GM23338 (cell line): ENCODE measurements at regions not wholly inside any gene's neighbourhood (a gene's known extent, or its start where the extent isn't known, plus 50 kb on each side); places are given as distances from the start of the nearest gene placed in this dataset.

Experiments used
- ATAC-seq: fragments of 200-7000 bp; cut with Tn5 transposase; 3 replicates; pipeline ENCODE4 v1.9.1; 2020
- DNase-seq: peaks from one replicate; pipeline ENCODE4 v3.0.0-alpha.2; 2015; ENCODE audit warnings: low spot score
- H2AFZ ChIP-seq: fragments of 200-600 bp; sonication (generic); 2 replicates; pipeline ENCODE4 v1.8.0; 2016; ENCODE audit warnings: antibody characterized with exemption, mild to moderate bottlenecking, moderate library complexity
- H3F3A ChIP-seq: fragments of 200-600 bp; sonication (generic); replicated peaks from 2 replicates; pipeline ENCODE4 v1.8.0; 2017; ENCODE audit warnings: antibody characterized with exemption, mixed run types, low read depth
- H3K27ac ChIP-seq: fragments of 200-600 bp; sonication (generic); 2 replicates; pipeline ENCODE4 v1.6.1; 2016; ENCODE audit warnings: low read depth
- H3K27me3 ChIP-seq: fragments of 200-600 bp; sonication (generic); 2 replicates; pipeline ENCODE4 v1.8.0; 2016; ENCODE audit warnings: mild to moderate bottlenecking, mixed run types, moderate library complexity; ENCODE audit not compliant: insufficient read depth
- H3K36me3 ChIP-seq: fragments of 200-600 bp; sonication (generic); 2 replicates; pipeline ENCODE4 v1.8.0; 2016; ENCODE audit warnings: mild to moderate bottlenecking; ENCODE audit not compliant: insufficient read depth
- H3K4me1 ChIP-seq: fragments of 200-600 bp; sonication (generic); 2 replicates; pipeline ENCODE4 v1.8.0; 2016; ENCODE audit warnings: mild to moderate bottlenecking, moderate library complexity; ENCODE audit not compliant: insufficient read depth
- H3K4me2 ChIP-seq: fragments of 200-600 bp; sonication (generic); 2 replicates; pipeline ENCODE4 v1.7.1; 2017; ENCODE audit warnings: mixed run types
- H3K4me3 ChIP-seq: fragments of 200-600 bp; sonication (generic); 2 replicates; pipeline ENCODE4 v1.6.1; 2016; ENCODE audit warnings: mixed run types
- H3K79me2 ChIP-seq: fragments of 200-600 bp; sonication (generic); replicated peaks from 2 replicates; pipeline ENCODE4 v1.8.0; 2017; ENCODE audit warnings: mild to moderate bottlenecking; ENCODE audit not compliant: insufficient read depth
- H3K9me2 ChIP-seq: fragments of 200-600 bp; sonication (generic); 2 replicates; pipeline ENCODE4 v1.8.0; 2017; ENCODE audit not compliant: insufficient read depth
- H4K20me1 ChIP-seq: fragments of 200-600 bp; sonication (generic); replicated peaks from 2 replicates; pipeline ENCODE4 v1.8.0; 2017; ENCODE audit warnings: mild to moderate bottlenecking; ENCODE audit not compliant: insufficient read depth
- H3K27ac Mint-ChIP-seq: 2 replicates; pipeline ENCODE4 v1.8.0; 2020; ENCODE audit warnings: inconsistent platforms, mild to moderate bottlenecking, moderate library complexity, mixed read lengths
- H3K27me3 Mint-ChIP-seq: 3 replicates; pipeline ENCODE4 v1.8.0; 2022; ENCODE audit warnings: low read depth, mild to moderate bottlenecking, moderate library complexity, mixed read lengths, inconsistent platforms; ENCODE audit not compliant: insufficient read depth, poor library complexity
- H3K36me3 Mint-ChIP-seq: 3 replicates; pipeline ENCODE4 v1.8.0; 2021; ENCODE audit warnings: low read depth, mild to moderate bottlenecking, inconsistent platforms, moderate library complexity, mixed read lengths
- H3K4me1 Mint-ChIP-seq: 3 replicates; pipeline ENCODE4 v1.8.0; 2020; ENCODE audit warnings: mild to moderate bottlenecking, inconsistent platforms, mixed read lengths
- H3K4me3 Mint-ChIP-seq: 3 replicates; pipeline ENCODE4 v1.8.0; 2021; ENCODE audit warnings: moderate library complexity, mild to moderate bottlenecking, inconsistent platforms, mixed read lengths
- H3K9me3 Mint-ChIP-seq: 3 replicates; pipeline ENCODE4 v1.8.0; 2020; ENCODE audit warnings: moderate library complexity, mild to moderate bottlenecking, inconsistent platforms, mixed read lengths
- CREB1 ChIP-seq: fragments of 250-450 bp; sonication (Bioruptor Pico); IDR thresholded peaks from 2 replicates; pipeline ENCODE4 v1.5.0; 2020; ENCODE audit warnings: low read depth, mild to moderate bottlenecking, moderate library complexity
- CTCF ChIP-seq, 2 experiments: fragments of 200-600 bp in 1 of 2; sonication (generic) in 1 of 2; conservative IDR thresholded peaks; 2 replicates each; pipeline versions ENCODE4 v1.5.1 to v1.6.1; 2016 to 2017; ENCODE audit warnings: antibody characterized with exemption in 2 of 2, low read depth in 2 of 2, mild to moderate bottlenecking in 2 of 2, moderate library complexity in 1 of 2
- EZH2 ChIP-seq: fragments of 200-600 bp; sonication (generic); IDR thresholded peaks from one replicate; pipeline ENCODE4 v1.8.0; 2017; ENCODE audit warnings: antibody characterized with exemption, mild to moderate bottlenecking, low read depth; ENCODE audit not compliant: unreplicated experiment
- EZH2phosphoT487 ChIP-seq: fragments of 200-600 bp; sonication (generic); IDR thresholded peaks from one replicate; pipeline ENCODE4 v1.8.1; 2018; ENCODE audit warnings: antibody characterized with exemption; ENCODE audit not compliant: unreplicated experiment
- JUNB ChIP-seq: IDR thresholded peaks from one replicate; pipeline ENCODE4 v1.6.1; 2016; ENCODE audit warnings: antibody characterized with exemption; ENCODE audit not compliant: unreplicated experiment
- NANOG ChIP-seq: IDR thresholded peaks from 2 replicates; pipeline ENCODE4 v1.6.1; 2016; ENCODE audit warnings: antibody characterized with exemption, borderline replicate concordance
- POLR2AphosphoS5 ChIP-seq: IDR thresholded peaks from 2 replicates; pipeline ENCODE4 v1.6.1; 2016; ENCODE audit warnings: antibody characterized with exemption, low read depth
- STAT1 ChIP-seq: IDR thresholded peaks from one replicate; pipeline ENCODE4 v1.6.1; 2016; ENCODE audit warnings: antibody characterized with exemption; ENCODE audit not compliant: unreplicated experiment
- ZNF114 ChIP-seq: fragments of 250-450 bp; sonication (Bioruptor Pico); IDR thresholded peaks from 2 replicates; pipeline ENCODE4 v1.5.0; 2020; ENCODE audit warnings: mild to moderate bottlenecking, moderate library complexity
- ZNF331 ChIP-seq: fragments of 250-450 bp; sonication (Bioruptor Pico); IDR thresholded peaks from 2 replicates; pipeline ENCODE4 v1.5.0; 2020; ENCODE audit warnings: low read depth, mild to moderate bottlenecking, moderate library complexity
- ZNF462 ChIP-seq: fragments of 250-450 bp; sonication (Bioruptor Pico); IDR thresholded peaks from 2 replicates; pipeline ENCODE4 v1.5.0; 2020; ENCODE audit warnings: mild to moderate bottlenecking, moderate library complexity
- TF ChIP-seq, protein P1 (sequence below): IDR thresholded peaks from one replicate; pipeline ENCODE4 v1.6.1; 2018; ENCODE audit warnings: antibody characterized with exemption; ENCODE audit not compliant: unreplicated experiment
- TF ChIP-seq, protein P2 (sequence below): IDR thresholded peaks from 2 replicates; pipeline ENCODE4 v1.6.1; 2016; ENCODE audit warnings: antibody characterized with exemption

GRCh38 chr11:22006901-22007300 lies 186.0 kb upstream of the ANO5 start (continued):
- TF ChIP-seq JUNB (no peak), EZH2phosphoT487 (no peak), ZNF331 (CRISPR knock-in tag) (no peak)

DNA sequence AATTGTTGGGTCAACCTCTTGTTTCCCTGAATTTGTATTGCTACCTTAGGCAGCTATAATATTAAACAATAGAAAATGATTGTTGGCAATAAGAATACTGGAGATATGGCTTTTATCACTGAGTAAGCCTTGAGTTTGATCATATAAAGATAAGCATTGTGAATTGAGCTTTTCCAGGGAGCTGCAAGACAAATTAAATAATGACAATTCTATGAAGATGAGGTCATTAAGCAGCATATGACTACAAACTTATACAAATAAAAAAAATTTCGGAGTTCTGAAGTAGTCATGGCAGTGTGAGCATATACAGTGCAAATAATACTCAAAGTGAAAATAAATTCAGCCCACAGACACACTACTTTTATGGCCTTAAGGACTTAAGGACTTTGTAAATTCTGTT lies 161.1 kb upstream of the ANO5 start:
- no peaks in the 10 kb centered on the region for H3K79me2 ChIP-seq
- ATAC-seq (no peak), DNase-seq (no peak)
- no peaks in the 10 kb centered on the region for H3K36me3 ChIP-seq
- H3K9me2 ChIP-seq, result 0 out of 2 replicates have a peak, but pooled peaks cover 2% of the 10 kb centered on the region
- H3K36me3 Mint-ChIP-seq, result peaks cover 3% of the 10 kb centered on the region; the same call in 1 of the 3 replicates
- peaks cover 21% of the 10 kb centered on the region for H3K9me3 Mint-ChIP-seq
- H3K4me1 ChIP-seq, result no peaks in the 10 kb centered on the region
- peaks cover 5% of the 10 kb centered on the region for H3K27me3 Mint-ChIP-seq
- no peaks in the 10 kb centered on the region for H3F3A ChIP-seq
- TF ChIP-seq NANOG (no peak), ZNF114 (no peak), CTCF (conservative IDR thresholded peaks at IDR 0.05; ENCODE audit: low read depth in 2 of 2) (no peak), EZH2phosphoT487 (no peak), STAT1 (no peak), JUNB (no peak), EZH2 (no peak), ZNF462 (CRISPR knock-in tag) (no peak), POLR2AphosphoS5 (no peak), CREB1 (CRISPR knock-in tag) (no peak), ZNF331 (CRISPR knock-in tag) (no peak)
- TF ChIP-seq, protein P1, sequence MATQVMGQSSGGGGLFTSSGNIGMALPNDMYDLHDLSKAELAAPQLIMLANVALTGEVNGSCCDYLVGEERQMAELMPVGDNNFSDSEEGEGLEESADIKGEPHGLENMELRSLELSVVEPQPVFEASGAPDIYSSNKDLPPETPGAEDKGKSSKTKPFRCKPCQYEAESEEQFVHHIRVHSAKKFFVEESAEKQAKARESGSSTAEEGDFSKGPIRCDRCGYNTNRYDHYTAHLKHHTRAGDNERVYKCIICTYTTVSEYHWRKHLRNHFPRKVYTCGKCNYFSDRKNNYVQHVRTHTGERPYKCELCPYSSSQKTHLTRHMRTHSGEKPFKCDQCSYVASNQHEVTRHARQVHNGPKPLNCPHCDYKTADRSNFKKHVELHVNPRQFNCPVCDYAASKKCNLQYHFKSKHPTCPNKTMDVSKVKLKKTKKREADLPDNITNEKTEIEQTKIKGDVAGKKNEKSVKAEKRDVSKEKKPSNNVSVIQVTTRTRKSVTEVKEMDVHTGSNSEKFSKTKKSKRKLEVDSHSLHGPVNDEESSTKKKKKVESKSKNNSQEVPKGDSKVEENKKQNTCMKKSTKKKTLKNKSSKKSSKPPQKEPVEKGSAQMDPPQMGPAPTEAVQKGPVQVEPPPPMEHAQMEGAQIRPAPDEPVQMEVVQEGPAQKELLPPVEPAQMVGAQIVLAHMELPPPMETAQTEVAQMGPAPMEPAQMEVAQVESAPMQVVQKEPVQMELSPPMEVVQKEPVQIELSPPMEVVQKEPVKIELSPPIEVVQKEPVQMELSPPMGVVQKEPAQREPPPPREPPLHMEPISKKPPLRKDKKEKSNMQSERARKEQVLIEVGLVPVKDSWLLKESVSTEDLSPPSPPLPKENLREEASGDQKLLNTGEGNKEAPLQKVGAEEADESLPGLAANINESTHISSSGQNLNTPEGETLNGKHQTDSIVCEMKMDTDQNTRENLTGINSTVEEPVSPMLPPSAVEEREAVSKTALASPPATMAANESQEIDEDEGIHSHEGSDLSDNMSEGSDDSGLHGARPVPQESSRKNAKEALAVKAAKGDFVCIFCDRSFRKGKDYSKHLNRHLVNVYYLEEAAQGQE, result no peak
- TF ChIP-seq, protein P2, sequence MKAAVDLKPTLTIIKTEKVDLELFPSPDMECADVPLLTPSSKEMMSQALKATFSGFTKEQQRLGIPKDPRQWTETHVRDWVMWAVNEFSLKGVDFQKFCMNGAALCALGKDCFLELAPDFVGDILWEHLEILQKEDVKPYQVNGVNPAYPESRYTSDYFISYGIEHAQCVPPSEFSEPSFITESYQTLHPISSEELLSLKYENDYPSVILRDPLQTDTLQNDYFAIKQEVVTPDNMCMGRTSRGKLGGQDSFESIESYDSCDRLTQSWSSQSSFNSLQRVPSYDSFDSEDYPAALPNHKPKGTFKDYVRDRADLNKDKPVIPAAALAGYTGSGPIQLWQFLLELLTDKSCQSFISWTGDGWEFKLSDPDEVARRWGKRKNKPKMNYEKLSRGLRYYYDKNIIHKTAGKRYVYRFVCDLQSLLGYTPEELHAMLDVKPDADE, result no peak
- H4K20me1 ChIP-seq, result no peaks in the 10 kb centered on the region
- no peak overlapping the region for H3K4me3 ChIP-seq
- H3K4me3 Mint-ChIP-seq, result no peak overlapping the region
- H3K27me3 ChIP-seq, result peaks cover 7% of the 10 kb centered on the region; the same call in 1 of the 2 replicates
- H2AFZ ChIP-seq, result no peak overlapping the region
- H3K4me1 Mint-ChIP-seq, result no peaks in the 10 kb centered on the region
- H3K4me2 ChIP-seq, result no peak overlapping the region
- H3K27ac ChIP-seq, result no peak overlapping the region
- H3K27ac Mint-ChIP-seq, result no peak overlapping the region
